ENCODE measurements at regions not wholly inside any gene's neighbourhood (a gene's known extent, or its start where the extent isn't known, plus 50 kb on each side); places are given as distances from the start of the nearest gene placed in this dataset.

DNA sequence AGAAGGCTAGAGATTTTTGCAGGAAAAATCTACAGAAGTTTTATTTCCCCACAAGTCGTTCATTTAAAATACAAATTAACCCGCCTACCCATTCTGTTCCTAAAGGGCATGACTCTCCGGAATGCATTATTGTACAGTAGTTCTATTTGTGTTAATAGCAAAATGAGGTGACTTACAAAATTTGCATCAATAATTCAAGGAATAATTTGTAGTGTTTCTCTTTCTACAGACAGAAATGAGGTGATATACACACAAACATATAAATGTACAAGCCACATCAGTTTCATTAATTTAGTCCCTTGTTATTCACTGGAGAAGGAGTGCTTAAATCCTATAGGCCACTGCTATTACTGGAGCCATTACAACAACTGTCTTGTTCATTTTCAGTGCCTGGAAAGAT is 501.3 kb upstream of the DIAPH2 start:
- Histone ChIP-seq H2AFZ (ENCODE audit: low read depth, low read length) (no peak overlapping the region), H4K8ac (ENCODE audit: low read length) (no peak overlapping the region), H3K79me1 (replicated peaks; ENCODE audit: low read length, poor library complexity, severe bottlenecking) (no peaks in the 10 kb centered on the region), H2BK5ac (ENCODE audit: low read depth, low read length, poor library complexity, severe bottlenecking) (no peak overlapping the region), H3K4me1 (ENCODE audit: control insufficient read depth, insufficient read depth, low read depth, low read length) (no peaks in the 10 kb centered on the region), H3K18ac (ENCODE audit: low read depth in 1 of 2, low read length in 2 of 2) (no peak overlapping the region), H2AK5ac (ENCODE audit: low read length, severe bottlenecking) (no peak overlapping the region), H3K27ac (ENCODE audit: low read length, poor library complexity, severe bottlenecking) (no peak overlapping the region), H3K4ac (ENCODE audit: low read depth in 1 of 2, low read length in 2 of 2) (no peak overlapping the region), H4K91ac (ENCODE audit: low read length) (no peak overlapping the region), H3K4me3 (ENCODE audit: insufficient read depth in 1 of 2, low read depth in 1 of 2, low read length in 2 of 2) (no peak overlapping the region), H2BK15ac (ENCODE audit: low read depth, poor library complexity, severe bottlenecking) (no peak overlapping the region), H3K23ac (ENCODE audit: low read length in 2 of 2) (no peak overlapping the region), H2BK12ac (ENCODE audit: low read length in 2 of 2) (no peak overlapping the region), H2BK120ac (ENCODE audit: low read depth, low read length) (no peak overlapping the region), H3K9ac (ENCODE audit: low read length) (no peak overlapping the region), H3K14ac (ENCODE audit: low read length in 2 of 2) (no peak overlapping the region), H3K4me2 (ENCODE audit: low read length, poor library complexity, severe bottlenecking) (no peak overlapping the region), H3K9me3 (ENCODE audit: control insufficient read depth, low read length) (no peaks in the 10 kb centered on the region), H3K27me3 (ENCODE audit: control insufficient read depth in 1 of 2, insufficient read depth in 1 of 2, low read length in 2 of 2) (no peaks in the 10 kb centered on the region), H3K36me3 (ENCODE audit: control insufficient read depth in 1 of 2, insufficient read depth in 2 of 2, low read depth in 1 of 2, low read length in 2 of 2) (no peaks in the 10 kb centered on the region)
- DNase-seq: no peak
- no CpG with 5 or more reads among the region's 3 CpGs for WGBS

GRCh38 chrX:96183843-96184242 is 500.8 kb upstream of the DIAPH2 start:
- no peak overlapping the region for H3K27ac ChIP-seq (ENCODE audit: low read length, poor library complexity, severe bottlenecking)
- no peaks in the 10 kb centered on the region for H3K79me1 ChIP-seq (replicated peaks; ENCODE audit: low read length, poor library complexity, severe bottlenecking)
- no peak overlapping the region for H2BK12ac ChIP-seq (ENCODE audit: low read length in 2 of 2)
- H3K4me3 ChIP-seq (ENCODE audit: insufficient read depth in 1 of 2, low read depth in 1 of 2, low read length in 2 of 2): no peak overlapping the region
- H4K8ac ChIP-seq (ENCODE audit: low read length): no peak overlapping the region
- WGBS: 51% methylated on average over 3 of the region's 3 CpGs
- H3K14ac ChIP-seq (ENCODE audit: low read length in 2 of 2): no peak overlapping the region
- no peaks in the 10 kb centered on the region for H3K36me3 ChIP-seq (ENCODE audit: control insufficient read depth in 1 of 2, insufficient read depth in 2 of 2, low read depth in 1 of 2, low read length in 2 of 2)
- H3K4me2 ChIP-seq (ENCODE audit: low read length, poor library complexity, severe bottlenecking): no peak overlapping the region
- no peak overlapping the region for H3K23ac ChIP-seq (ENCODE audit: low read length in 2 of 2)
- no peak overlapping the region for H3K18ac ChIP-seq (ENCODE audit: low read depth in 1 of 2, low read length in 2 of 2)
- H2AK5ac ChIP-seq (ENCODE audit: low read length, severe bottlenecking): no peak overlapping the region
- no peaks in the 10 kb centered on the region for H3K9me3 ChIP-seq (ENCODE audit: control insufficient read depth, low read length)
- no peak overlapping the region for H2BK15ac ChIP-seq (ENCODE audit: low read depth, poor library complexity, severe bottlenecking)
- no peaks in the 10 kb centered on the region for H3K27me3 ChIP-seq (ENCODE audit: control insufficient read depth in 1 of 2, insufficient read depth in 1 of 2, low read length in 2 of 2)
- peak; percentile 0 for DNase-seq
- no peak overlapping the region for H3K9ac ChIP-seq (ENCODE audit: low read length)
- no peaks in the 10 kb centered on the region for H3K4me1 ChIP-seq (ENCODE audit: control insufficient read depth, insufficient read depth, low read depth, low read length)
- no peak overlapping the region for H3K4ac ChIP-seq (ENCODE audit: low read depth in 1 of 2, low read length in 2 of 2)
- no peak overlapping the region for H2BK5ac ChIP-seq (ENCODE audit: low read depth, low read length, poor library complexity, severe bottlenecking)
- H2BK120ac ChIP-seq (ENCODE audit: low read depth, low read length): no peak overlapping the region
- no peak overlapping the region for H2AFZ ChIP-seq (ENCODE audit: low read depth, low read length)
- no peak overlapping the region for H4K91ac ChIP-seq (ENCODE audit: low read length)

GRCh38 chrX:96204928-96205327 is 479.7 kb upstream of the DIAPH2 start:
- Histone ChIP-seq H3K4me2 (ENCODE audit: low read length, poor library complexity, severe bottlenecking) (no peak overlapping the region), H3K27me3 (ENCODE audit: control insufficient read depth in 1 of 2, insufficient read depth in 1 of 2, low read length in 2 of 2) (no peaks in the 10 kb centered on the region), H2BK120ac (ENCODE audit: low read depth, low read length) (no peak overlapping the region), H3K27ac (ENCODE audit: low read length, poor library complexity, severe bottlenecking) (no peak overlapping the region), H3K18ac (ENCODE audit: low read depth in 1 of 2, low read length in 2 of 2) (no peak overlapping the region), H2BK12ac (ENCODE audit: low read length in 2 of 2) (no peak overlapping the region), H4K8ac (ENCODE audit: low read length) (no peak overlapping the region), H3K36me3 (ENCODE audit: control insufficient read depth in 1 of 2, insufficient read depth in 2 of 2, low read depth in 1 of 2, low read length in 2 of 2) (no peaks in the 10 kb centered on the region), H3K4ac (ENCODE audit: low read depth in 1 of 2, low read length in 2 of 2) (no peak overlapping the region), H3K4me3 (ENCODE audit: insufficient read depth in 1 of 2, low read depth in 1 of 2, low read length in 2 of 2) (no peak overlapping the region), H2BK15ac (ENCODE audit: low read depth, poor library complexity, severe bottlenecking) (no peak overlapping the region), H2BK5ac (ENCODE audit: low read depth, low read length, poor library complexity, severe bottlenecking) (no peak overlapping the region), H2AK5ac (ENCODE audit: low read length, severe bottlenecking) (no peak overlapping the region), H3K23ac (ENCODE audit: low read length in 2 of 2) (no peak overlapping the region), H3K9me3 (ENCODE audit: control insufficient read depth, low read length) (no peaks in the 10 kb centered on the region), H3K79me1 (replicated peaks; ENCODE audit: low read length, poor library complexity, severe bottlenecking) (no peaks in the 10 kb centered on the region), H2AFZ (ENCODE audit: low read depth, low read length) (no peak overlapping the region), H4K91ac (ENCODE audit: low read length) (no peak overlapping the region), H3K4me1 (ENCODE audit: control insufficient read depth, insufficient read depth, low read depth, low read length) (no peaks in the 10 kb centered on the region), H3K14ac (ENCODE audit: low read length in 2 of 2) (no peak overlapping the region), H3K9ac (ENCODE audit: low read length) (no peak overlapping the region)
- DNase-seq: no peak

- H3K9me3 ChIP-seq (ENCODE audit: control insufficient read depth, low read length): peaks cover 15% of the 10 kb centered on the region
- no peak overlapping the region for H3K14ac ChIP-seq (ENCODE audit: low read length in 2 of 2)
- no peaks in the 10 kb centered on the region for H3K79me1 ChIP-seq (replicated peaks; ENCODE audit: low read length, poor library complexity, severe bottlenecking)
- no peak overlapping the region for H2BK5ac ChIP-seq (ENCODE audit: low read depth, low read length, poor library complexity, severe bottlenecking)
- no peak overlapping the region for H4K8ac ChIP-seq (ENCODE audit: low read length)
- H3K4me3 ChIP-seq (ENCODE audit: insufficient read depth in 1 of 2, low read depth in 1 of 2, low read length in 2 of 2): no peak overlapping the region
- no peak overlapping the region for H3K4me2 ChIP-seq (ENCODE audit: low read length, poor library complexity, severe bottlenecking)
- H3K27me3 ChIP-seq (ENCODE audit: control insufficient read depth in 1 of 2, insufficient read depth in 1 of 2, low read length in 2 of 2): no peaks in the 10 kb centered on the region
- no peak overlapping the region for H3K4ac ChIP-seq (ENCODE audit: low read depth in 1 of 2, low read length in 2 of 2)
- H2BK15ac ChIP-seq (ENCODE audit: low read depth, poor library complexity, severe bottlenecking): no peak overlapping the region
- H3K18ac ChIP-seq (ENCODE audit: low read depth in 1 of 2, low read length in 2 of 2): no peak overlapping the region
- no peak overlapping the region for H3K23ac ChIP-seq (ENCODE audit: low read length in 2 of 2)
- no peak overlapping the region for H3K27ac ChIP-seq (ENCODE audit: low read length, poor library complexity, severe bottlenecking)
- H3K9ac ChIP-seq (ENCODE audit: low read length): no peak overlapping the region
- no peak overlapping the region for H2BK120ac ChIP-seq (ENCODE audit: low read depth, low read length)
- no peaks in the 10 kb centered on the region for H3K36me3 ChIP-seq (ENCODE audit: control insufficient read depth in 1 of 2, insufficient read depth in 2 of 2, low read depth in 1 of 2, low read length in 2 of 2)
- no peak for DNase-seq
- no peak overlapping the region for H2AK5ac ChIP-seq (ENCODE audit: low read length, severe bottlenecking)
- H2BK12ac ChIP-seq (ENCODE audit: low read length in 2 of 2): no peak overlapping the region
- no peak overlapping the region for H4K91ac ChIP-seq (ENCODE audit: low read length)
- no peaks in the 10 kb centered on the region for H3K4me1 ChIP-seq (ENCODE audit: control insufficient read depth, insufficient read depth, low read depth, low read length)
- no peak overlapping the region for H2AFZ ChIP-seq (ENCODE audit: low read depth, low read length)
These were observed 472.7 kb upstream of the DIAPH2 start for GRCh38 chrX:96211953-96212352.

Measured in mesenchymal stem cell (in vitro differentiated cells and primary cell).